ENCODE measurements at regions not wholly inside any gene's neighbourhood (a gene's known extent, or its start where the extent isn't known, plus 50 kb on each side); places are given as distances from the start of the nearest gene placed in this dataset.
"Not testable (repeated sequence)": the region's sequence is repeated elsewhere in the genome, so short reads cannot be mapped to it uniquely, and the experiment has no call there.

GRCh38 chr2:19644763-19645162, 257.0 kb downstream of the TTC32 start:
- DNase-seq = no peak

- no peak for DNase-seq
Observed at GRCh38 chr2:19643117-19643518, 258.7 kb downstream of the TTC32 start.

- DNase-seq = no peak
Observed at GRCh38 chr2:19642501-19642900, 259.3 kb downstream of the TTC32 start.

GRCh38 chr2:19635951-19636510, 265.8 kb downstream of the TTC32 start:
- no peak for DNase-seq

GRCh38 chr2:19632403-19632991, 269.3 kb downstream of the TTC32 start:
- no peak for DNase-seq

DNA sequence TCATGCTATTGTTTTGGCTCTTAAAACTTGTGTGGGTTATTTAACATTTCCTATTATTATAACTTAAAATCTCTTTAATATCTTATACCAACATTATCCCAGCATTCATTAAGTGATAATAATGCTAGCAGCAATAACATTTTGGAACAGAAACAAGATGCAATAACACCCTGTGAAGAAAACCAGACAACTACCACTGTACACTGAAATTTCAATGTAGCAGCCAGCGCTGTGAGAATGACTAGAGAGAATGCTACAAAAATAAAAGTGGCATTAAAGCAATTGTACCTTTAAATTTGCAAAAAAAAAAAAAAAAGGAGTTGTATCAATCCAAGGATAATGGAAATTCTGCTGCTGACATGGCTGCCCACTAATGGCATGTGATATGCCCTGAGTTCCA, 269.9 kb downstream of the TTC32 start:
- DNase-seq = no peak

DNA sequence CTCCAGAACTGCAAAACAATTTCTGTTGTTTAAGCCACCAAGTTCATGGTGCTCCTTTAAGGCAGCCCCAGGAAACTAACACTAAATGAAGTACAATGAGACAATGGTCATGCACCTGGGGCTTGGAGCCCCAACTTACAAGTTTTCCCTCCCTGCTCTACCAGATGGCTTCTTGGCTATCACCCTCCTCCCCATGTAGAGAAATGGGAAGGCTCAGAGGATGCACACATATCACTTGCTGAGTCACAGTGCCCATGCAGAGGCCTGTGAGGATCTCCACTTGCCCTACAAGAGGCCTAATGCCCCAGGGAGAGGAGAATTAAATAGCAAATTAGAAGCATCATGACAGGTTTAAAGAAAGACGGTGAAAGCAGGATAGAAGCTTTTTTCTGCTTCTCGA, 270.9 kb downstream of the TTC32 start:
- DNase-seq = no peak

DNA sequence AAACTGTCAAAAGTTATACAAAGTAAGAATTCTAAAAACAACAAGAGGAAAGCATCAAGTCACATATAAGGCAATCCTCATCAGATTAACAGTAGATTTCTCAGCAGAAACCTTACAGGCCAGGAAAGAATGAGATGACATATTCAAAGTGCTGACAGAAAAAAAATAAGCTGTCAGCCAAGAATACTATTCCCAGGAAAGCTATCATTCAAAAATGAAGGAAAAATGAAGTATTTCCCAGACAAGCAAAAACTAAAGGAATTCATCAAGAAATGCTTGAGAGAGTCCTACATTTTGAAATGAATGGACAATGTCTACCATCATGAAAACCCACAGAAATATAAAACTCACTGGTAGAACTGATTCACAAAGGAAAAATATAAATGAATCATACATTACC, 268.9 kb upstream of the OSR1 start:
- DNase-seq = no peak

GRCh38 chr2:19623488-19623887, 265.1 kb upstream of the OSR1 start:
- no peak for DNase-seq

DNA sequence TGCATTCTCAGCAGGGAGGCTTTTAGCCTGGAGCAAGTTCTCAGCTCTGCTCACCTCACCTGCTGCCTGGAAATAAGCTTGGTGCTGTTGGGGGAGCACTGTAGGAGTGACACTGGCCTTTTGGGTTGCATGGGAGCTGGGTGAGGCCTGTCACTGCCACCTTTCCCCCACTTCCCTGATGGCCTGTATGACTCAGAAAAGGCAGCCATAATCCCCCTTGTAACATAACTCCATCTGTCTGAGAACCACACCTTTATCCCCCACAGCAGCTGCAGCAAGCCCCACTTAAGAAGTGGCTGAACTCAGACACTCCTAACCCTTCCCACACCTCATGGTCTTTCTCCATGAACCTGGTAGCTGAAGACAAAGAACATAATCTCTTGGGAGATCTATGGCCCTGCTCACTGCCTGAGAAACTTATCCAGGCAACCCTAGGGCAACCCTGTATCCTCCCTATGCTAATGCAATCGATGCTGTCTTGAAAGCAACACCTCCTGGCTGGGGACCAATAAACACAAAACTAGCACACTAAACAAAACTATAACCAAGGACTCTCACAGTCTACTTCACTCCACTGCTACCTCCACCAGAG, 258.9 kb upstream of the OSR1 start:
- DNase-seq = no peak

DNA sequence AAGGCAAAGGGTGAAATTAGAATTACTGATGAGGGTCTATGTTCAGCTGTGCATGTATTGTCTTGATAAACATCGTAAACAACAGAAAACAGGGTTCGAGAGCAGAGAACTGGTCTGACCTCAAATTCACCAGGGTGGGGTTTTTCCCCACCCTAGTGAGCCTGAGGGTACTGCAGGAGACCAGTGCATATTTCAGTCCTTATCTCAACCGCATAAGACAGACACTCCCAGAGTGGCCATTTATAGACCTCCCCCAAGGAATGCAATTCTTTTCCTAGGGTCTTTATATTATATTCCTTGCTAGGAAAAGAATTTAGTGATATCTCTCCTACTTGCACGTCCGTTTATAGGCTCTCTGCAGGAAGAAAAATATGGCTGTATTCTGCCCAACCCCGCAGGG, 257.0 kb upstream of the OSR1 start:
- DNase-seq = not testable (repeated sequence)

GRCh38 chr2:19614066-19614465, 255.6 kb upstream of the OSR1 start:
- DNase-seq = no peak

GRCh38 chr2:19611491-19612332, 253.3 kb upstream of the OSR1 start:
- DNase-seq = no peak

DNA sequence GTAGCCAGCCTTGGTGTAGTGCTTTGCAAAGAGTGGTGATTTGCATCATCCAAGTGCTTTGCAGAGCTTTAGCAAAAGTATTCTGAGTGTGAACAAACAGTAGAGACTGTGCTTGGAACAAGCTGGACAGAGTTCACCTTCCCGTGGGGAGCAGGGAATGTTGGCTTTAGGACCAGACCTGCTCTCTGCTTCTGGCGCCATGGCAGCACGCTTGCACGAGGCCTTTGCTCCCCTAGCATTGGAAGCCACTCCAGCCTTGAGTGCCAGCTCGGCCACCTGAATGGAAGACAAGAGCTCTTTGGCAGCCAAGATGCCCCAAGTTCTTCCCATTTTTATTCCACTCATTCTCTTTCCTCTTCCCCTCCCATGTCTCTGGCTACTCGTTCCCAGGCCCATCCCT, 250.8 kb upstream of the OSR1 start:
- no peak for DNase-seq

DNA sequence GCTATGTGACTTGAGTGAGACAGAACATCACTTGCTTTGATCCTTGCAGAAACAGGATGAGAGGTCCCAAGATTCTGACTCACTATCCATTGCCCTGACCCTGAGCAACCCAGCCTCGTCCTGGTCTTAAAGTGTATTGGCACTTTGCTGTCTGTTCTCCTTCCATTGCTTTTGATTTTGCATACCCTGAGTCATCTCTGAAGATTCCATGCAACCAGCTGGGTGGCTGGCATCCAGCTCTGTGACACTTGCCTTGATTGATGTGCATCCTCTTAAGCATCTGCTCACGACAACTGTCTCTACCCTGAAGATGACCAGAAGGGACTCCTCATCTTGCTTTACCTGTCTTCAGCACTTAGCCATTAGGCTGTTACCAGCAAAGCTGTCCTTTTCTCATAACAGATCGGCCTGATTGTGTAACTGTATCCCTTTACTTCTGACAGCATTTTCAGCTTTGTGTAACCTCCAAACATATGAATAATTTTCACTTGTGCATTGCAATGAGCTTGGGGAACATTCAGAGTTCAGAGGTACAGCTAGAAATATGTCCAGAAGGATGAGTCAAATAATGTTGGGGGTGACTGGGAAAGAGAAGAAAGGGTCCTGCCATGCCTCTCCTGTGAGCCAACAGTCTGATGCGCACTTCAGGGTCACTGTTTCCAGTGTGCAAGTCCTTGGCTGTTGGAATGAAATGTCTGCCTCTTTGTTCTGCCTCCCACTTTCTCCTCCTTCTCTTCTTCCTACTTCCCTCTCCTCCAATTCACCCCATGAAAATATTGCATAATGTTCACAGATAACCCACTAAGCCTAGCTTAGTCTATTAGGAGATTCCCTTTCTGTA, 249.7 kb upstream of the OSR1 start:
- no peak for DNase-seq

DNA sequence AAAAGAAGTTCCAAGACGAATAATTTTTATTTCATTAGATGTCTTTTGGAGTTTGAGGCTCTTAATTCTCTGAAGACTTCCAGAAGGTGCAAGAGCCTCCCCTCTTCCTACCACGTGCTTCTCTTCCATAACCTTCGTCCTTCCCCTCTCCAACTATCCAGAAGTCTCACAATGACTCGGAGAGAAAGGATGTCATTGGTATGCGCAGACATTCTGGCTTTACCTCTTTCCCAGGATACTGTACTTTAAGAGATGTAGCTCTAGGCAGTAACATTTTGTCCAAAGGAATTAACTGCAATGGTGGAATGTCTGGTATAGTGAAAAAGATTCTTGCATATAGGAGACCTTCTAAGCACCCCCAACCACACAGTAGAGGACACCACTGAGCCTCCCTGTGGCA, 249.0 kb upstream of the OSR1 start:
- no peak for DNase-seq

DNA sequence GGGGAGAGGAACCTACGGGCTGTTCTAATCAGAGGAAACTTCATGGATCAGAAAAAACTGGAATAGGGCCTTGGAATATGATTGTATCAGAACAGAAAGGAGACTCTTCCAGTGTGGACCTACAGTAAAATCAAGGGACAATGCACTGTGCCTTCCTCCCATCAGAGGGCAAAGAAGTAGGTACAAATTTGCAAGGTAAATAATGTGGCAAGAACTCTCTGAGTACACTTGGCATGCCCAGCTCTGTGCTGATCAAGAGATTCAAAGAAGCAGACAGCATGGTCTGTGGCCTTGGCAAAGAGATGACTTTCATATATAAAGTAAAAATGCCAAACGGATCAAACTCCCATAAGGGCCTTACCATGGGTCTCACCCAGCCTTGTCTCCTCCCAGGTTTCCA, 242.6 kb upstream of the OSR1 start:
- no peak for DNase-seq

- DNase-seq = no peak
Observed at GRCh38 chr2:19600506-19600905, 242.1 kb upstream of the OSR1 start.

GRCh38 chr2:19598971-19599370, 240.5 kb upstream of the OSR1 start:
- DNase-seq = no peak

GRCh38 chr2:19592197-19592596, 233.8 kb upstream of the OSR1 start:
- no peak for DNase-seq

DNA sequence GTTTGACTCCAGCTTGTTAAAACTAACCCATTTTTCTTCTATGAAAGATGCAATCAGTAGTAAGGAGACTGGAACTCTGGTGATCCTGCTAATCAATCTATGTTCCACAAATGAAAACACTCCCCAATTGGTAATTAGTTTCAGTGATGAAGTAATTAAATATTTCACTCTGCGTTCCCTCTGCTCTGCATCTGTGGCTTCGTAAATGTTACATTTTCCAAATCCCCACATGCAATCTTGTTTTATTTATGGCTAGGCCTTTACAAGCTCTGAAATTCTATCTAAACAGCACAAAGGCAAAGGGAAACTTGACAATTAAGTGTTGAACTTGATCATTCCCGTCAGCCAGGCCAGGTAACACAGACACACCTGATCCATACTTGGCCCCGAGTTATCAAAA, 231.4 kb upstream of the OSR1 start:
- no peak for DNase-seq

GRCh38 chr2:19580830-19581229, 222.4 kb upstream of the OSR1 start:
- DNase-seq = peak in 1 of 2 experiments; percentile 7

DNA sequence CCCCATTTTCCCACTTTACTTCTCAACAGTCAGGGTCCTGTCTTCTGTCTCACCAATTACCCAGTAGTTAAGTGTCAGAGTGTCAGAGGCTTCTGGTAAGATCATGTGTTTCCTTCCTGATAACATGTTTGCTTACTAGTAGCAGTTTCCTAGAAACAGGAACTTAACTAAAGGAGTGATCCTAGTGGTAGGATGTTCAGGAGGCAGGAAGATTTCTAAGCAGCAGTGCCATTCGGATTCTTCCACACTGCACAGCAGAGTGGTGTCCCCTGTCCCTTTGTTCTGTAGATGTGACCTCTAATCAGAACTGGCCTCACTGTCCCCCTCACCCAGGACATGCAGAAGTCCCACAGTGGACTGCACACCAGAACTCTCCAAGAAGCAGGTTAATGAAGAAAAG, 221.8 kb upstream of the OSR1 start:
- no peak for DNase-seq
